Fibroblast of lung (primary cell): ENCODE measurements at regions not wholly inside any gene's neighbourhood (a gene's known extent, or its start where the extent isn't known, plus 50 kb on each side); places are given as distances from the start of the nearest gene placed in this dataset.
"Not testable (repeated sequence)": the region's sequence is repeated elsewhere in the genome, so short reads cannot be mapped to it uniquely, and the experiment has no call there.

Experiments used
- DNase-seq, 2 donors: peaks; one replicate each; pipeline versions ENCODE4 v3.0.0 to v3.0.0-alpha.2; 2010; ENCODE audit warnings: low read depth in 2 of 2
- H2AFZ ChIP-seq: 2 replicates; pipeline ENCODE4 v1.5.1; 2012; ENCODE audit warnings: low read length, control low read depth, inconsistent platforms
- H3K27ac ChIP-seq: 2 replicates; pipeline ENCODE4 v1.5.1; 2011; ENCODE audit warnings: low read length, control low read depth; ENCODE audit not compliant: insufficient read depth
- H3K27me3 ChIP-seq: 2 replicates; pipeline ENCODE4 v1.5.1; 2011; ENCODE audit warnings: mild to moderate bottlenecking, low read length; ENCODE audit not compliant: control insufficient read depth, insufficient read depth
- H3K36me3 ChIP-seq: 2 replicates; pipeline ENCODE4 v1.5.1; 2011; ENCODE audit warnings: low read length; ENCODE audit not compliant: control insufficient read depth, insufficient read depth
- H3K4me1 ChIP-seq: 2 replicates; pipeline ENCODE4 v1.5.1; 2011; ENCODE audit warnings: low read length; ENCODE audit not compliant: control insufficient read depth, insufficient read depth; ENCODE audit errors: extremely low read depth
- H3K4me2 ChIP-seq: 2 replicates; pipeline ENCODE4 v1.5.1; 2011; ENCODE audit warnings: low read length, control low read depth; ENCODE audit not compliant: insufficient read depth; ENCODE audit errors: extremely low read depth
- H3K4me3 ChIP-seq, 4 experiments: fragments of 200-600 bp in 1 of 4; sonication (generic) in 1 of 4; replicated peaks in 1 of 4; 2 replicates each; pipeline ENCODE4 v1.5.1; 2011 to 2016; ENCODE audit warnings: low read length in 4 of 4, low read depth in 3 of 4, mild to moderate bottlenecking in 3 of 4, control low read depth in 2 of 4, inconsistent platforms in 1 of 4, mixed read lengths in 1 of 4; ENCODE audit not compliant: insufficient read depth in 1 of 4; ENCODE audit errors: control extremely low read depth in 1 of 4
- H3K79me2 ChIP-seq: 2 replicates; pipeline ENCODE4 v1.5.1; 2012; ENCODE audit warnings: mild to moderate bottlenecking, low read length, inconsistent platforms; ENCODE audit not compliant: control insufficient read depth, insufficient read depth
- H3K9ac ChIP-seq: 2 replicates; pipeline ENCODE4 v1.5.1; 2011; ENCODE audit warnings: mild to moderate bottlenecking, low read length, control low read depth; ENCODE audit not compliant: insufficient read depth
- H3K9me3 ChIP-seq: 2 replicates; pipeline ENCODE4 v1.5.1; 2012; ENCODE audit warnings: low read depth, low read length; ENCODE audit not compliant: control insufficient read depth, insufficient read depth
- H4K20me1 ChIP-seq: 2 replicates; pipeline ENCODE4 v1.5.1; 2011; ENCODE audit warnings: low read length; ENCODE audit not compliant: control insufficient read depth, insufficient read depth; ENCODE audit errors: extremely low read depth

DNA sequence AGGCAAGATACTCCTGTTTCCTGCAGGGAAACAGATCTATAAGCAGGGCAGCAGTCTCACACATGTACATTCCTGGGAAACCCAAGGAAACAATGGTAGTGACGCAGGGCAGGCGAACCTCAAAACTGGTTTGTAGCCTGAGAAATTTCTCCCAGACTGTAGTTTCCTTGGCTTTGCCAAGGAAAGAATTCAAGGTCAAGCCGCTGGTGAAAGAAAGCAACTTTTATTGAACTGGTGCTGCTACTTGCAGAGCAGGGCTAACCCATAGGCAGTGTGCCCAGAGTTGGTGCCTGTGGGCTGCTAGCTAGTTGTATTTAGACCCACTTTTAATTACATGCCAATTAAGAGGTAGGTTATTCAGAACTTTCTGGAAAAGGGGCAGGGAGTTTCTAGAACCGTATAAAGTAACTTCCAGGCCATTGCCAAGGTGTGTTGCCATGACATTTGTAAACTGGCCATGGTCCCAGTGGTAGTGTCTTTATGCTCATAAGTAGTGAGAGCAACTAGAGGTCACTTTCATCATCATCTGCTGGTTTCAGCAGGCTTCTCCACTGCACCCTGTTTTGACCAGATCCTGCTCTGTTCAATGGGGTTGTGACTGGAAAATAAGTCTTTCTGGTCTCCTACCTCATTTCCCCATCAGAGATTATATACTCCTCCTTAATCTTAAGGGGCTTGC lies 89.7 kb downstream of the PPIAL4C start:
- not testable (repeated sequence) for H3K27ac ChIP-seq

GRCh38 chr1:149674921-149675320 lies 91.3 kb downstream of the PPIAL4C start:
- not testable (repeated sequence) for H3K4me3 ChIP-seq

More for the DNA sequence above, 89.7 kb downstream of the PPIAL4C start:
- H3K4me3 ChIP-seq, H3K36me3 ChIP-seq, H3K9ac ChIP-seq, H3K4me1 ChIP-seq, H3K9me3 ChIP-seq, H3K4me2 ChIP-seq, H4K20me1 ChIP-seq, H2AFZ ChIP-seq, H3K27me3 ChIP-seq, H3K79me2 ChIP-seq: not testable (repeated sequence)
- peak in 1 of 2 donors; percentile 15 for DNase-seq

DNA sequence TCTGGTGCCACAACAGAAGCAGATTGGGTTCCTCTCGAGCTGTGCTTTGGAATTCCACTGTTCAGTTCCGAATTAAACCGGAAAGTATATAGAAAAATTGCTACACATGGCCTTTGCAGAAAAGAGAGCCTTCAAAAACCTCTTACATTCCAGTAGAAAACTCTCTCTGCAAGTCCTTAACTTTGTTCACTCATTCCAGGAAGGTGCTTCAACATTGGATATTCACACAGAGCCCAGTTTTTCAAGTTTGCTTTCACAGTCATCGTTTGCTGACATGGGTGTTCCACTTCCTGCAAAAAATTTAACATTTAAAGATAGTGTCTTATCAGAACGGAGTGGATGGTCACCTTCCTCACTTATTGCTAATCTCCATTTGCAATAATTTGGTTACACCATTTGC lies 93.7 kb downstream of the PPIAL4C start:
- not testable (repeated sequence) for DNase-seq, H3K9ac ChIP-seq, H3K4me2 ChIP-seq, H3K4me3 ChIP-seq, H4K20me1 ChIP-seq, H2AFZ ChIP-seq, H3K36me3 ChIP-seq, H3K79me2 ChIP-seq, H3K4me1 ChIP-seq, H3K27ac ChIP-seq, H3K9me3 ChIP-seq, H3K27me3 ChIP-seq

More at GRCh38 chr1:149674921-149675320, 91.3 kb downstream of the PPIAL4C start:
- H3K4me2 ChIP-seq, H4K20me1 ChIP-seq, DNase-seq, H3K27ac ChIP-seq, H3K79me2 ChIP-seq, H3K9me3 ChIP-seq, H3K27me3 ChIP-seq, H3K9ac ChIP-seq, H3K4me1 ChIP-seq, H3K36me3 ChIP-seq, H2AFZ ChIP-seq: not testable (repeated sequence)

GRCh38 chr1:149686593-149687238 lies 95.8 kb upstream of the FCGR1A start:
- H3K4me1 ChIP-seq, H3K9ac ChIP-seq, H3K9me3 ChIP-seq, H3K4me2 ChIP-seq, H3K27me3 ChIP-seq, H2AFZ ChIP-seq, H3K79me2 ChIP-seq, H4K20me1 ChIP-seq, H3K27ac ChIP-seq, DNase-seq, H3K36me3 ChIP-seq, H3K4me3 ChIP-seq: not testable (repeated sequence)

GRCh38 chr1:149691399-149691798 lies 91.1 kb upstream of the FCGR1A start:
- not testable (repeated sequence) for H3K9ac ChIP-seq, H4K20me1 ChIP-seq, H3K27ac ChIP-seq, H3K4me1 ChIP-seq, H3K4me3 ChIP-seq, H2AFZ ChIP-seq, DNase-seq, H3K27me3 ChIP-seq, H3K9me3 ChIP-seq, H3K4me2 ChIP-seq, H3K36me3 ChIP-seq, H3K79me2 ChIP-seq

DNA sequence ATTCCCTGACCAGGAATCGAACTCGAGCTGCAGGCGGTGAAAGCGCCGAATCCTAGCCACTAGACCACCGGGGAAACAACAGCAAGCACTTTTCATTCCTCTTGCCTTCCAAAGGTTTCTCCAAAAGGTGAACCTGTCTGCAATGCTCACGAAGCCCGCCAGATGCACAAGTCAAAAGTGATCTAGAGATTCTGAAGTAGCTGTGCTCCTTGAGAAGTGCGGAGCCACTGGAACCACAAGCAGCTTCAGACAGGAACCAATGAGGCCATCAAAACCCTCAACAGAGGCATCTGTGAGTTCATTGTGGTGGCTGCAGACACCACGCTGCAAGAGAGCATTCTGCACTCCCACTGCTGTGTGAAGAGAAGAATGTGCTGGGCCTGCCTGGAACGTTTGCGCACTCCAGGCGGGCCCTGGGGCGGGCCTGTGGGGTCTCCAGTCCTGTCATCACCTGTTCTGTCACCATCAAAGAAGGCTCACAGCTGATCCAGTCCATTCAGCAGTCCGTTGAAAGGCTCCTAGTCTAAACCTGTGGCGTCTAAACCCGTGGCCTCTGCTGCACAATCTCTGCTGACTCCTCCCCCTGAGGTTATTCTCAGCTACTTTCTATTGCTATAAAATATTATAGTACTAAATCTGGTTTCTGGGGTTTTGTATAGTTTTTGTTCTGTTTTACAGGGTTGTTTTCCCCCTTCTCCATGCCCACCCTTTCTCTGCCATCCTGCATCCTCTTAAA lies 89.5 kb upstream of the FCGR1A start:
- not testable (repeated sequence) for H3K27ac ChIP-seq, H3K4me3 ChIP-seq, H3K36me3 ChIP-seq, H3K27me3 ChIP-seq, H3K9ac ChIP-seq, H3K9me3 ChIP-seq, H2AFZ ChIP-seq, H3K79me2 ChIP-seq, H4K20me1 ChIP-seq, H3K4me1 ChIP-seq, DNase-seq, H3K4me2 ChIP-seq
